GM12878 (cell line): ENCODE measurements at regions not wholly inside any gene's neighbourhood (a gene's known extent, or its start where the extent isn't known, plus 50 kb on each side); places are given as distances from the start of the nearest gene placed in this dataset.

Experiments
- ATAC-seq: fragments of 200-7000 bp; cut with Tn5 transposase; 3 replicates; pipeline ENCODE4 v1.9.1; 2020; ENCODE audit warnings: mild to moderate bottlenecking, moderate library complexity
- BruUV-seq: library from RNA; stranded (reverse); fragments of 400-500 nt; replicated peaks from 2 replicates; lab custom pipeline; 2021; lab: Mats Ljungman, UMichigan
- CTCF ChIA-PET: fragments of 300-600 bp; sonication (Branson Sonifier 250); formaldehyde crosslinking; extraction: SDS; loops from one replicate; lab custom pipeline; 2021; ENCODE audit warnings: inconsistent platforms; lab: Yijun Ruan, JAX
- POLR2A ChIA-PET: fragments of 350-600 bp; formaldehyde crosslinking; extraction: SDS; loops from one replicate; lab custom pipeline; 2021; ENCODE audit warnings: inconsistent platforms; lab: Charles Lee
- RAD21 ChIA-PET: fragments of 300-600 bp; sonication (Branson Sonifier 250); formaldehyde crosslinking; loops from one replicate; lab custom pipeline; 2023; ENCODE audit warnings: antibody characterized with exemption; ENCODE audit not compliant: unreplicated experiment; lab: Charles Lee
- SMC1A ChIA-PET: fragments of 300-600 bp; sonication (Branson Sonifier 250); formaldehyde crosslinking; loops from one replicate; lab custom pipeline; 2023; ENCODE audit not compliant: unreplicated experiment, uncharacterized antibody; lab: Charles Lee
- DNase-seq: peaks from one replicate; pipeline ENCODE4 v3.0.0-alpha.2; 2011; ENCODE audit warnings: low read depth, low spot score
- FAIRE-seq: peaks from 3 replicates; lab custom pipeline; 2011; peaks lifted over from hg19 to GRCh38; lab: Jason Lieb, UNC
- H2AFZ ChIP-seq: 2 replicates; pipeline ENCODE4 v1.6.0; 2011; ENCODE audit warnings: low read depth, low read length, control low read depth; ENCODE audit not compliant: control insufficient read depth
- H3K27ac ChIP-seq: 2 replicates; pipeline ENCODE4 v1.5.1; 2011; ENCODE audit warnings: control low read depth; ENCODE audit not compliant: control insufficient read depth, insufficient read depth
- H3K27me3 ChIP-seq, 2 experiments: replicated peaks in 1 of 2; 2 replicates each; pipeline versions ENCODE4 v1.6.0 to v1.6.1; 2011; ENCODE audit warnings: low read length in 1 of 2; ENCODE audit not compliant: control insufficient read depth in 2 of 2, insufficient read depth in 2 of 2
- H3K36me3 ChIP-seq, 2 experiments: 2 replicates each; pipeline ENCODE4 v1.5.1; 2011; ENCODE audit warnings: low read length in 1 of 2; ENCODE audit not compliant: control insufficient read depth in 2 of 2, insufficient read depth in 2 of 2
- H3K4me1 ChIP-seq: 2 replicates; pipeline ENCODE4 v1.6.1; 2011; ENCODE audit warnings: mild to moderate bottlenecking, low read length, moderate library complexity, mixed read lengths; ENCODE audit not compliant: control insufficient read depth, insufficient read depth
- H3K4me2 ChIP-seq: 2 replicates; pipeline ENCODE4 v1.6.0; 2011; ENCODE audit warnings: control low read depth; ENCODE audit not compliant: control insufficient read depth, insufficient read depth
- H3K4me3 ChIP-seq: fragments of 200-600 bp; sonication (generic); 2 replicates; pipeline ENCODE4 v1.5.1; 2016
- H3K79me2 ChIP-seq: 2 replicates; pipeline ENCODE4 v1.6.0; 2011; ENCODE audit warnings: low read length; ENCODE audit not compliant: control insufficient read depth, insufficient read depth
- H3K9ac ChIP-seq: 2 replicates; pipeline ENCODE4 v1.8.0; 2011; ENCODE audit warnings: low read length, control low read depth, mixed read lengths; ENCODE audit not compliant: control insufficient read depth, insufficient read depth
- H3K9me3 ChIP-seq: replicated peaks from 3 replicates; pipeline ENCODE4 v1.5.1; 2011; ENCODE audit warnings: mild to moderate bottlenecking, low read length; ENCODE audit not compliant: control insufficient read depth, insufficient read depth
- H4K20me1 ChIP-seq: 2 replicates; pipeline ENCODE4 v1.6.0; 2011; ENCODE audit not compliant: control insufficient read depth, insufficient read depth
- ATF2 ChIP-seq: IDR thresholded peaks from 2 replicates; pipeline ENCODE4 v1.6.1; 2012; ENCODE audit warnings: low read length, inconsistent platforms
- ATF3 ChIP-seq: IDR thresholded peaks from 2 replicates; pipeline ENCODE4 v1.6.1; 2011; ENCODE audit warnings: low read depth, mild to moderate bottlenecking, low read length, moderate library complexity, borderline replicate concordance; ENCODE audit errors: extremely low read depth
- CEBPB ChIP-seq, 2 experiments: fragments of 150-350 bp in 1 of 2; IDR thresholded peaks; 2 replicates each; pipeline ENCODE4 v1.6.1; 2012 to 2014; ENCODE audit warnings: low read depth in 2 of 2, low read length in 2 of 2, borderline replicate concordance in 1 of 2, inconsistent platforms in 1 of 2
- CREM ChIP-seq: IDR thresholded peaks from 2 replicates; pipeline ENCODE4 v1.6.1; 2014; ENCODE audit warnings: antibody characterized with exemption, low read depth
- ELK1 ChIP-seq: IDR thresholded peaks from 2 replicates; pipeline ENCODE4 v1.6.1; 2012; ENCODE audit warnings: low read depth, low read length, improper control_type of control experiment
- ESRRA ChIP-seq: IDR thresholded peaks from 2 replicates; pipeline ENCODE4 v1.6.1; 2012; ENCODE audit warnings: mild to moderate bottlenecking, low read length, improper control_type of control experiment
- HDAC2 ChIP-seq: fragments of 200-600 bp; sonication (generic); IDR thresholded peaks from 2 replicates; pipeline ENCODE4 v1.6.1; 2017
- IKZF1 ChIP-seq: fragments of 450-650 bp; conservative IDR thresholded peaks from 2 replicates; pipeline ENCODE4 v1.6.1; 2017; ENCODE audit warnings: antibody characterized with exemption, mild to moderate bottlenecking
- IRF4 ChIP-seq: IDR thresholded peaks from 2 replicates; pipeline ENCODE4 v1.6.1; 2011; ENCODE audit warnings: low read depth, low read length
- NBN ChIP-seq: fragments of 450-650 bp; IDR thresholded peaks from 2 replicates; pipeline ENCODE4 v1.6.1; 2016
- PRDM15 ChIP-seq: fragments of 450-650 bp; formaldehyde crosslinking; IDR thresholded peaks from 2 replicates; pipeline ENCODE4 v1.4.0; 2020; ENCODE audit warnings: mild to moderate bottlenecking, moderate library complexity
- RAD21 ChIP-seq: IDR thresholded peaks from 2 replicates; pipeline ENCODE4 v1.6.1; 2011; ENCODE audit warnings: mild to moderate bottlenecking, low read depth, low read length, moderate library complexity; ENCODE audit not compliant: insufficient read depth
- STAT1 ChIP-seq: fragments of 450-650 bp; conservative IDR thresholded peaks from 2 replicates; pipeline ENCODE4 v1.6.1; 2014; ENCODE audit warnings: antibody characterized with exemption, mild to moderate bottlenecking
- TCF3 ChIP-seq: IDR thresholded peaks from 2 replicates; pipeline ENCODE4 v1.6.1; 2012; ENCODE audit warnings: low read depth, mild to moderate bottlenecking, low read length, borderline replicate concordance; ENCODE audit not compliant: insufficient read depth
- ZNF687 ChIP-seq: fragments of 450-650 bp; IDR thresholded peaks from 2 replicates; pipeline ENCODE4 v1.6.1; 2017; ENCODE audit warnings: mild to moderate bottlenecking, moderate library complexity
- ZZZ3 ChIP-seq: IDR thresholded peaks from 2 replicates; pipeline ENCODE4 v1.6.1; 2011; ENCODE audit warnings: low read depth; ENCODE audit not compliant: control insufficient read depth, insufficient read length
- WGBS: methylation state at CpG from one replicate; pipeline ENCODE4 v1.1.6; 2016; ENCODE audit warnings: low lambda C conversion rate; ENCODE audit not compliant: insufficient replicate concordance, insufficient coverage; ENCODE audit errors: missing lambda C conversion rate; 5-methylcytosine and 5-hydroxymethylcytosine counted together
- in situ Hi-C: fragments of 300-500 bp; cut with MboI; formaldehyde crosslinking; loops from 9 replicates; pipeline ENCODE4 v1.14.3; 2018; ENCODE audit warnings: mixed read lengths
- intact Hi-C: fragments of 100-400 bp; cut with micrococcal nuclease; formaldehyde crosslinking; loops from one replicate; pipeline ENCODE4 v1.14.2; 2022; ENCODE audit not compliant: unreplicated experiment

- POLR2A ChIA-PET, result no interaction called here
- ATAC-seq (no peak), DNase-seq (no peak), FAIRE-seq (no peak)
- intact Hi-C loops, result no loop called here
- Histone ChIP-seq H3K4me1 (no peaks in the 10 kb centered on the region), H3K9ac (no peak overlapping the region), H3K4me2 (no peak overlapping the region), H2AFZ (no peak overlapping the region), H3K27ac (no peak overlapping the region), H3K9me3 (no peaks in the 10 kb centered on the region), H3K79me2 (no peaks in the 10 kb centered on the region), H3K4me3 (no peak overlapping the region), H3K36me3 (no peaks in the 10 kb centered on the region), H3K27me3 (no peaks in the 10 kb centered on the region), H4K20me1 (no peaks in the 10 kb centered on the region)
- no TSS peak for BruUV-seq
- SMC1A ChIA-PET, result no interaction called here
- CTCF ChIA-PET, result no interaction called here
- WGBS, result 8% methylated on average over 2 of the region's 2 CpGs
- in situ Hi-C loops, result no loop called here
- RAD21 ChIA-PET, result no interaction called here
- TF ChIP-seq ELK1 (no peak), ZNF687 (no peak), TCF3 (no peak), HDAC2 (no peak), CREM (no peak), STAT1 (no peak), NBN (no peak), ZZZ3 (no peak), IKZF1 (no peak), PRDM15 (no peak), IRF4 (no peak), ATF2 (no peak), RAD21 (no peak), CEBPB (IDR thresholded peaks at IDR 0.05; ENCODE audit: borderline replicate concordance in 1 of 2, low read depth in 2 of 2, low read length in 2 of 2) (no peak), ESRRA (no peak), ATF3 (no peak)
Measured at GRCh38 chr14:103213331-103213730, 90.1 kb downstream of the TNFAIP2 start.
